ENCODE measurements at regions not wholly inside any gene's neighbourhood (a gene's known extent, or its start where the extent isn't known, plus 50 kb on each side); places are given as distances from the start of the nearest gene placed in this dataset.
A peak's percentile ranks its signal among the peaks of the same experiment; 100 is the strongest.

DNA sequence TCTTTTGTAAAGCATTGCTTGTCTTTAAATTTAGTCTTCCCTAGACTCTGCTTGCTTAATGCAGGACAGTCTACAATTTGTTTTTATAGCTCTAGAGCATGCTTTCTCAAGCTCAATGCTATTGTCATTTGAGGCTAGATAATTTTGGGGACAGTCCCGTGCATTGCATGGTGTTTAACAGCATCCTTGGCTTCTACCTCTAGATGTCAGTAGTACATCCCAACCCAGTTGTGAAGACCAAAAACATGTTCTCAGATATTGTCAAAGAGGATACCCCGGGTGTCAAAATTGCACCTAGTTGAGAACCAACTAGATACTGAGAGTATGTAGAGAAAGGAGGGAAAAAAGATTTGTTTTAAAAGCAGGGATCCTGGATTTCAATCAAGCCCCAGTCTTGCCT, 277.5 kb downstream of the CEMIP2 start:
- Histone ChIP-seq H3K27me3 (replicated peaks in 1 of 4; ENCODE audit: control insufficient read depth in 3 of 4, extremely low read depth in 1 of 4, insufficient read depth in 3 of 4, low read length in 3 of 4) (no peaks in the 10 kb centered on the region), H3K9ac (replicated peaks in 1 of 4; ENCODE audit: extremely low read depth in 1 of 4, low read depth in 3 of 4, low read length in 3 of 4) (no peak overlapping the region), H4K5ac (ENCODE audit: insufficient read length, low read depth, low read length) (no peak overlapping the region), H3K4ac (replicated peaks; ENCODE audit: insufficient read length, low read depth, low read length) (no peak overlapping the region), H3K79me2 (ENCODE audit: control insufficient read depth in 1 of 2, insufficient read depth in 2 of 2, low read length in 2 of 2) (no peaks in the 10 kb centered on the region), H2BK20ac (ENCODE audit: low read length) (no peak overlapping the region), H3K4me3 (ENCODE audit: extremely low read depth in 1 of 4, insufficient read depth in 2 of 4, low read depth in 3 of 4, low read length in 4 of 4) (no peak overlapping the region), H3K4me1 (replicated peaks in 1 of 4; ENCODE audit: control insufficient read depth in 3 of 4, insufficient read depth in 4 of 4, low read length in 3 of 4) (no peaks in the 10 kb centered on the region), H4K8ac (ENCODE audit: extremely low read depth, insufficient read depth, low read length) (no peak overlapping the region), H2BK15ac (ENCODE audit: low read length) (no peak overlapping the region), H3K36me3 (ENCODE audit: control insufficient read depth in 2 of 4, insufficient read depth in 4 of 4, low read length in 3 of 4) (no peaks in the 10 kb centered on the region), H3K23me2 (ENCODE audit: low read depth, low read length) (no peaks in the 10 kb centered on the region), H3K18ac (ENCODE audit: extremely low read depth, low read length) (no peak overlapping the region), H3K79me1 (ENCODE audit: low read depth, low read length) (no peaks in the 10 kb centered on the region), H2AFZ (ENCODE audit: low read length) (no peak overlapping the region), H3K4me2 (ENCODE audit: insufficient read depth in 1 of 2, low read depth in 2 of 2, low read length in 2 of 2) (no peak overlapping the region), H3K56ac (replicated peaks; ENCODE audit: insufficient read length, low read depth, low read length) (no peak overlapping the region), H4K91ac (replicated peaks; ENCODE audit: insufficient read length, low read length) (no peak overlapping the region), H3K27ac (ENCODE audit: low read depth, low read length) (no peak overlapping the region), H4K20me1 (replicated peaks in 1 of 2; ENCODE audit: control insufficient read depth in 1 of 2, insufficient read depth in 2 of 2, low read length in 2 of 2) (no peaks in the 10 kb centered on the region), H2BK12ac (ENCODE audit: low read depth, low read length) (no peak overlapping the region), H2AK5ac (ENCODE audit: low read depth, low read length) (no peak overlapping the region), H3K14ac (ENCODE audit: insufficient read length) (no peak overlapping the region), H2BK120ac (replicated peaks; ENCODE audit: low read depth, low read length) (no peak overlapping the region), H2BK5ac (ENCODE audit: low read depth, low read length) (no peak overlapping the region), H3K9me3 (ENCODE audit: insufficient read depth in 2 of 2, low read depth in 1 of 2, low read length in 1 of 2) (no peaks in the 10 kb centered on the region), H3K23ac (ENCODE audit: insufficient read length) (no peak overlapping the region)
- DNase-seq (ENCODE audit: low read depth in 1 of 2, low spot score in 2 of 2) (no peak), FAIRE-seq (peak; percentile 42)
- 72% methylated on average over 2 of the region's 2 CpGs; no CpG with 5 or more reads in 1 of the 2 experiments for WGBS, 2 experiments (ENCODE audit: extremely low coverage in 1 of 2, insufficient coverage in 1 of 2, insufficient read length in 1 of 2, insufficient replicate concordance in 2 of 2, low coverage in 1 of 2, low lambda C conversion rate in 2 of 2, missing lambda C conversion rate in 1 of 2)
- TF ChIP-seq ATF3 (IDR thresholded peaks at IDR 0.05; ENCODE audit: insufficient read depth, low read depth, low read length) (no peak), ASH2L (IDR thresholded peaks at IDR 0.05; ENCODE audit: low read length) (no peak), TEAD4 (IDR thresholded peaks at IDR 0.05; ENCODE audit: low read depth, low read length) (no peak), USF2 (IDR thresholded peaks at IDR 0.05; ENCODE audit: low read length) (no peak), RFX5 (IDR thresholded peaks at IDR 0.05; ENCODE audit: borderline replicate concordance, low read depth, low read length) (no peak), RAD21 (IDR thresholded peaks at IDR 0.05 in 1 of 2, conservative IDR thresholded peaks at IDR 0.05 in 1 of 2; ENCODE audit: low read depth in 2 of 2, low read length in 2 of 2) (peak; percentile 58 to 68), NANOG (IDR thresholded peaks at IDR 0.05; ENCODE audit: insufficient read depth, low read depth, low read length, poor library complexity, severe bottlenecking) (no peak)
- TF ChIP-seq, protein P1, sequence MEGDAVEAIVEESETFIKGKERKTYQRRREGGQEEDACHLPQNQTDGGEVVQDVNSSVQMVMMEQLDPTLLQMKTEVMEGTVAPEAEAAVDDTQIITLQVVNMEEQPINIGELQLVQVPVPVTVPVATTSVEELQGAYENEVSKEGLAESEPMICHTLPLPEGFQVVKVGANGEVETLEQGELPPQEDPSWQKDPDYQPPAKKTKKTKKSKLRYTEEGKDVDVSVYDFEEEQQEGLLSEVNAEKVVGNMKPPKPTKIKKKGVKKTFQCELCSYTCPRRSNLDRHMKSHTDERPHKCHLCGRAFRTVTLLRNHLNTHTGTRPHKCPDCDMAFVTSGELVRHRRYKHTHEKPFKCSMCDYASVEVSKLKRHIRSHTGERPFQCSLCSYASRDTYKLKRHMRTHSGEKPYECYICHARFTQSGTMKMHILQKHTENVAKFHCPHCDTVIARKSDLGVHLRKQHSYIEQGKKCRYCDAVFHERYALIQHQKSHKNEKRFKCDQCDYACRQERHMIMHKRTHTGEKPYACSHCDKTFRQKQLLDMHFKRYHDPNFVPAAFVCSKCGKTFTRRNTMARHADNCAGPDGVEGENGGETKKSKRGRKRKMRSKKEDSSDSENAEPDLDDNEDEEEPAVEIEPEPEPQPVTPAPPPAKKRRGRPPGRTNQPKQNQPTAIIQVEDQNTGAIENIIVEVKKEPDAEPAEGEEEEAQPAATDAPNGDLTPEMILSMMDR (IDR thresholded peaks at IDR 0.05; ENCODE audit: control extremely low read depth in 1 of 3, insufficient read depth in 1 of 3, low read depth in 1 of 3, low read length in 3 of 3) = peak in 2 of 3 experiments; percentile 24 to 53; a peak in 2 of 4 replicates
- ChIA-PET CTCF (ENCODE audit: partially characterized antibody) (interaction anchor here (0.6 to 3.3 kb wide), 20 partner anchors 8 to 276 kb away, joined by 3 to 24 read pairs (median 4); no protein-coding TSS in a partner anchor), POLR2A (ENCODE audit: partially characterized antibody) (interaction anchor here (0.6 kb wide), 1 partner anchor 44 kb away, joined by 3 read pairs; no protein-coding TSS in a partner anchor)
